Upper lobe of left lung (tissue), 4 donors: ENCODE measurements at regions not wholly inside any gene's neighbourhood (a gene's known extent, or its start where the extent isn't known, plus 50 kb on each side); places are given as distances from the start of the nearest gene placed in this dataset.

Experiments used
- EP300 ChIP-seq, 4 donors: sonication (generic); formaldehyde crosslinking; IDR thresholded peaks; one replicate each; pipeline ENCODE4 v1.5.1; 2017; ENCODE audit warnings: antibody characterized with exemption in 4 of 4, control low read depth in 2 of 4
- POLR2A ChIP-seq, 4 donors: fragments of 450-650 bp; IDR thresholded peaks; one replicate each; pipeline ENCODE4 v1.5.1; 2016 to 2017; ENCODE audit warnings: antibody characterized with exemption in 4 of 4, mild to moderate bottlenecking in 2 of 4
- TF ChIP-seq, protein P1 (sequence below), 6 experiments: fragments of 450-650 bp in 4 of 6; fragments of 200-600 bp in 2 of 6; sonication (generic) in 2 of 6; IDR thresholded peaks; one replicate each; pipeline ENCODE4 v1.5.1; 2016 to 2019; ENCODE audit warnings: antibody characterized with exemption in 6 of 6

GRCh38 chr3:81268526-81268925 lies 492.9 kb downstream of the GBE1 start:
- TF ChIP-seq POLR2A (IDR thresholded peaks at IDR 0.05) (no peak), EP300 (IDR thresholded peaks at IDR 0.05) (no peak)
- TF ChIP-seq, protein P1, sequence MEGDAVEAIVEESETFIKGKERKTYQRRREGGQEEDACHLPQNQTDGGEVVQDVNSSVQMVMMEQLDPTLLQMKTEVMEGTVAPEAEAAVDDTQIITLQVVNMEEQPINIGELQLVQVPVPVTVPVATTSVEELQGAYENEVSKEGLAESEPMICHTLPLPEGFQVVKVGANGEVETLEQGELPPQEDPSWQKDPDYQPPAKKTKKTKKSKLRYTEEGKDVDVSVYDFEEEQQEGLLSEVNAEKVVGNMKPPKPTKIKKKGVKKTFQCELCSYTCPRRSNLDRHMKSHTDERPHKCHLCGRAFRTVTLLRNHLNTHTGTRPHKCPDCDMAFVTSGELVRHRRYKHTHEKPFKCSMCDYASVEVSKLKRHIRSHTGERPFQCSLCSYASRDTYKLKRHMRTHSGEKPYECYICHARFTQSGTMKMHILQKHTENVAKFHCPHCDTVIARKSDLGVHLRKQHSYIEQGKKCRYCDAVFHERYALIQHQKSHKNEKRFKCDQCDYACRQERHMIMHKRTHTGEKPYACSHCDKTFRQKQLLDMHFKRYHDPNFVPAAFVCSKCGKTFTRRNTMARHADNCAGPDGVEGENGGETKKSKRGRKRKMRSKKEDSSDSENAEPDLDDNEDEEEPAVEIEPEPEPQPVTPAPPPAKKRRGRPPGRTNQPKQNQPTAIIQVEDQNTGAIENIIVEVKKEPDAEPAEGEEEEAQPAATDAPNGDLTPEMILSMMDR (IDR thresholded peaks at IDR 0.05), result no peak
